GM12878 (cell line): ENCODE measurements at regions not wholly inside any gene's neighbourhood (a gene's known extent, or its start where the extent isn't known, plus 50 kb on each side); places are given as distances from the start of the nearest gene placed in this dataset.

ENCODE experiments used
- ATAC-seq: fragments of 200-7000 bp; cut with Tn5 transposase; 3 replicates; pipeline ENCODE4 v1.9.1; 2020; ENCODE audit warnings: mild to moderate bottlenecking, moderate library complexity
- BruUV-seq: library from RNA; stranded (reverse); fragments of 400-500 nt; replicated peaks from 2 replicates; lab custom pipeline; 2021; lab: Mats Ljungman, UMichigan
- CTCF ChIA-PET: fragments of 300-600 bp; sonication (Branson Sonifier 250); formaldehyde crosslinking; extraction: SDS; loops from one replicate; lab custom pipeline; 2021; ENCODE audit warnings: inconsistent platforms; lab: Yijun Ruan, JAX
- POLR2A ChIA-PET: fragments of 350-600 bp; formaldehyde crosslinking; extraction: SDS; loops from one replicate; lab custom pipeline; 2021; ENCODE audit warnings: inconsistent platforms; lab: Charles Lee
- RAD21 ChIA-PET: fragments of 300-600 bp; sonication (Branson Sonifier 250); formaldehyde crosslinking; loops from one replicate; lab custom pipeline; 2023; ENCODE audit warnings: antibody characterized with exemption; ENCODE audit not compliant: unreplicated experiment; lab: Charles Lee
- SMC1A ChIA-PET: fragments of 300-600 bp; sonication (Branson Sonifier 250); formaldehyde crosslinking; loops from one replicate; lab custom pipeline; 2023; ENCODE audit not compliant: unreplicated experiment, uncharacterized antibody; lab: Charles Lee
- DNase-seq: peaks from one replicate; pipeline ENCODE4 v3.0.0-alpha.2; 2011; ENCODE audit warnings: low read depth, low spot score
- FAIRE-seq: peaks from 3 replicates; lab custom pipeline; 2011; peaks lifted over from hg19 to GRCh38; lab: Jason Lieb, UNC
- H2AFZ ChIP-seq: 2 replicates; pipeline ENCODE4 v1.6.0; 2011; ENCODE audit warnings: low read depth, low read length, control low read depth; ENCODE audit not compliant: control insufficient read depth
- H3K27ac ChIP-seq: 2 replicates; pipeline ENCODE4 v1.5.1; 2011; ENCODE audit warnings: control low read depth; ENCODE audit not compliant: control insufficient read depth, insufficient read depth
- H3K27me3 ChIP-seq, 2 experiments: replicated peaks in 1 of 2; 2 replicates each; pipeline versions ENCODE4 v1.6.0 to v1.6.1; 2011; ENCODE audit warnings: low read length in 1 of 2; ENCODE audit not compliant: control insufficient read depth in 2 of 2, insufficient read depth in 2 of 2
- H3K36me3 ChIP-seq, 2 experiments: 2 replicates each; pipeline ENCODE4 v1.5.1; 2011; ENCODE audit warnings: low read length in 1 of 2; ENCODE audit not compliant: control insufficient read depth in 2 of 2, insufficient read depth in 2 of 2
- H3K4me1 ChIP-seq: 2 replicates; pipeline ENCODE4 v1.6.1; 2011; ENCODE audit warnings: mild to moderate bottlenecking, low read length, moderate library complexity, mixed read lengths; ENCODE audit not compliant: control insufficient read depth, insufficient read depth
- H3K4me2 ChIP-seq: 2 replicates; pipeline ENCODE4 v1.6.0; 2011; ENCODE audit warnings: control low read depth; ENCODE audit not compliant: control insufficient read depth, insufficient read depth
- H3K4me3 ChIP-seq: fragments of 200-600 bp; sonication (generic); 2 replicates; pipeline ENCODE4 v1.5.1; 2016
- H3K79me2 ChIP-seq: 2 replicates; pipeline ENCODE4 v1.6.0; 2011; ENCODE audit warnings: low read length; ENCODE audit not compliant: control insufficient read depth, insufficient read depth
- H3K9ac ChIP-seq: 2 replicates; pipeline ENCODE4 v1.8.0; 2011; ENCODE audit warnings: low read length, control low read depth, mixed read lengths; ENCODE audit not compliant: control insufficient read depth, insufficient read depth
- H3K9me3 ChIP-seq: replicated peaks from 3 replicates; pipeline ENCODE4 v1.5.1; 2011; ENCODE audit warnings: mild to moderate bottlenecking, low read length; ENCODE audit not compliant: control insufficient read depth, insufficient read depth
- H4K20me1 ChIP-seq: 2 replicates; pipeline ENCODE4 v1.6.0; 2011; ENCODE audit not compliant: control insufficient read depth, insufficient read depth
- BRCA1 ChIP-seq: IDR thresholded peaks from 2 replicates; pipeline ENCODE4 v1.6.1; 2011; ENCODE audit warnings: low read depth, low read length, improper control_type of control experiment
- CBX3 ChIP-seq: fragments of 200-600 bp; sonication (generic); IDR thresholded peaks from 2 replicates; pipeline ENCODE4 v1.6.1; 2016; ENCODE audit warnings: low read depth, borderline replicate concordance
- CHD4 ChIP-seq: fragments of 200-600 bp; sonication (generic); IDR thresholded peaks from 2 replicates; pipeline ENCODE4 v1.6.1; 2016; ENCODE audit warnings: mild to moderate bottlenecking
- ESRRA ChIP-seq: IDR thresholded peaks from 2 replicates; pipeline ENCODE4 v1.6.1; 2012; ENCODE audit warnings: mild to moderate bottlenecking, low read length, improper control_type of control experiment
- FOXK2 ChIP-seq: fragments of 450-650 bp; IDR thresholded peaks from 2 replicates; pipeline ENCODE4 v1.6.1; 2017; ENCODE audit warnings: mild to moderate bottlenecking, moderate library complexity
- KAT2A ChIP-seq: conservative IDR thresholded peaks from 2 replicates; pipeline ENCODE4 v1.6.1; 2011; ENCODE audit warnings: low read depth, low read length; ENCODE audit not compliant: control insufficient read depth
- KLF5 ChIP-seq: fragments of 450-650 bp; IDR thresholded peaks from 2 replicates; pipeline ENCODE4 v1.6.1; 2014; ENCODE audit warnings: mild to moderate bottlenecking; ENCODE audit not compliant: partially characterized antibody
- NFXL1 ChIP-seq: fragments of 450-650 bp; IDR thresholded peaks from 2 replicates; pipeline ENCODE4 v1.6.1; 2017; ENCODE audit warnings: antibody characterized with exemption, mild to moderate bottlenecking, borderline replicate concordance
- TARDBP ChIP-seq: IDR thresholded peaks from 2 replicates; pipeline ENCODE4 v1.6.1; 2016; ENCODE audit warnings: borderline replicate concordance
- WRNIP1 ChIP-seq: IDR thresholded peaks from 2 replicates; pipeline ENCODE4 v1.6.1; 2011; ENCODE audit warnings: low read depth, low read length, improper control_type of control experiment, borderline replicate concordance
- ZNF217 ChIP-seq: fragments of 450-650 bp; IDR thresholded peaks from 2 replicates; pipeline ENCODE4 v1.6.1; 2017; ENCODE audit warnings: antibody characterized with exemption, mild to moderate bottlenecking
- ZNF274 ChIP-seq: IDR thresholded peaks from one replicate; pipeline ENCODE4 v1.8.0; 2011; ENCODE audit not compliant: insufficient read length, insufficient read depth
- ZZZ3 ChIP-seq: IDR thresholded peaks from 2 replicates; pipeline ENCODE4 v1.6.1; 2011; ENCODE audit warnings: low read depth; ENCODE audit not compliant: control insufficient read depth, insufficient read length
- WGBS: methylation state at CpG from one replicate; pipeline ENCODE4 v1.1.6; 2016; ENCODE audit warnings: low lambda C conversion rate; ENCODE audit not compliant: insufficient replicate concordance, insufficient coverage; ENCODE audit errors: missing lambda C conversion rate; 5-methylcytosine and 5-hydroxymethylcytosine counted together
- in situ Hi-C: fragments of 300-500 bp; cut with MboI; formaldehyde crosslinking; loops from 9 replicates; pipeline ENCODE4 v1.14.3; 2018; ENCODE audit warnings: mixed read lengths
- intact Hi-C: fragments of 100-400 bp; cut with micrococcal nuclease; formaldehyde crosslinking; loops from one replicate; pipeline ENCODE4 v1.14.2; 2022; ENCODE audit not compliant: unreplicated experiment
- TF ChIP-seq, protein P1 (sequence below): fragments of 450-650 bp; conservative IDR thresholded peaks from 2 replicates; pipeline ENCODE4 v1.6.1; 2017; ENCODE audit warnings: mild to moderate bottlenecking, moderate library complexity

DNA sequence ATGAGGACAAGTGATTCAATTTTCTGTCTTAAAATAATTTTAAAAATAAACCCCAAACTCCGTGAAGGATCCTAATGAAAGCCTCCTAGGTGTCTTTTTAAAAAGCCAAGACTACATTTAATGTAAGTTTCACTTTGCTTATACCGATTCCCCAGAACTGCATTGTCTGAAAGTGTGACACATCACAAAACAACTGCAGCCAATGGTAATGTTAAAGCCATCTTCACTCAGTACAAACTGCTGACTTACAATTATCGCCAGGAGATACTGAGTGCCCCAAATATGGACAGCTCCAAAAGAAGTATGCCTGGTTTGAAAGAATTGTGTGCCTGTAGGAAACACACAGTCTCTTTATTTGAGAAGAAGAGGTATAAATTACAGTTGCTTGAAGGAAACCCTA lies 73.7 kb upstream of the SPANXB1 start:
- BruUV-seq = no TSS peak
- ChIA-PET RAD21 (no interaction called here), CTCF (no interaction called here), POLR2A (no interaction called here), SMC1A (no interaction called here)
- H3K9ac ChIP-seq = no peak overlapping the region
- H4K20me1 ChIP-seq = no peaks in the 10 kb centered on the region
- no peaks in the 10 kb centered on the region for H3K27me3 ChIP-seq
- no peak overlapping the region for H3K4me3 ChIP-seq
- no peaks in the 10 kb centered on the region for H3K79me2 ChIP-seq
- H3K9me3 ChIP-seq = no peaks in the 10 kb centered on the region
- no peak for DNase-seq
- no peak overlapping the region for H3K27ac ChIP-seq
- intact Hi-C loops (no loop called here), in situ Hi-C loops (no loop called here)
- no peaks in the 10 kb centered on the region for H3K36me3 ChIP-seq
- no peaks in the 10 kb centered on the region for H3K4me1 ChIP-seq
- H2AFZ ChIP-seq = no peak overlapping the region
- no peak for ATAC-seq
- no peak for FAIRE-seq
- TF ChIP-seq WRNIP1 = no peak
- no peak for TF ChIP-seq ZZZ3
- TF ChIP-seq KLF5 = no peak
- no peak for TF ChIP-seq CHD4
- no peak for TF ChIP-seq FOXK2
- TF ChIP-seq CBX3 = no peak
- TF ChIP-seq KAT2A = no peak
- no peak for TF ChIP-seq ZNF217
- no peak for TF ChIP-seq TARDBP
- TF ChIP-seq NFXL1 = no peak
- TF ChIP-seq ESRRA = no peak
- TF ChIP-seq ZNF274 = no peak
- TF ChIP-seq, protein P1, sequence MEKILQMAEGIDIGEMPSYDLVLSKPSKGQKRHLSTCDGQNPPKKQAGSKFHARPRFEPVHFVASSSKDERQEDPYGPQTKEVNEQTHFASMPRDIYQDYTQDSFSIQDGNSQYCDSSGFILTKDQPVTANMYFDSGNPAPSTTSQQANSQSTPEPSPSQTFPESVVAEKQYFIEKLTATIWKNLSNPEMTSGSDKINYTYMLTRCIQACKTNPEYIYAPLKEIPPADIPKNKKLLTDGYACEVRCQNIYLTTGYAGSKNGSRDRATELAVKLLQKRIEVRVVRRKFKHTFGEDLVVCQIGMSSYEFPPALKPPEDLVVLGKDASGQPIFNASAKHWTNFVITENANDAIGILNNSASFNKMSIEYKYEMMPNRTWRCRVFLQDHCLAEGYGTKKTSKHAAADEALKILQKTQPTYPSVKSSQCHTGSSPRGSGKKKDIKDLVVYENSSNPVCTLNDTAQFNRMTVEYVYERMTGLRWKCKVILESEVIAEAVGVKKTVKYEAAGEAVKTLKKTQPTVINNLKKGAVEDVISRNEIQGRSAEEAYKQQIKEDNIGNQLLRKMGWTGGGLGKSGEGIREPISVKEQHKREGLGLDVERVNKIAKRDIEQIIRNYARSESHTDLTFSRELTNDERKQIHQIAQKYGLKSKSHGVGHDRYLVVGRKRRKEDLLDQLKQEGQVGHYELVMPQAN = no peak
- no peak for TF ChIP-seq BRCA1
- H3K4me2 ChIP-seq = no peak overlapping the region
- WGBS = 13% methylated on average over 3 of the region's 3 CpGs
